ENCODE measurements at regions not wholly inside any gene's neighbourhood (a gene's known extent, or its start where the extent isn't known, plus 50 kb on each side); places are given as distances from the start of the nearest gene placed in this dataset.

DNA sequence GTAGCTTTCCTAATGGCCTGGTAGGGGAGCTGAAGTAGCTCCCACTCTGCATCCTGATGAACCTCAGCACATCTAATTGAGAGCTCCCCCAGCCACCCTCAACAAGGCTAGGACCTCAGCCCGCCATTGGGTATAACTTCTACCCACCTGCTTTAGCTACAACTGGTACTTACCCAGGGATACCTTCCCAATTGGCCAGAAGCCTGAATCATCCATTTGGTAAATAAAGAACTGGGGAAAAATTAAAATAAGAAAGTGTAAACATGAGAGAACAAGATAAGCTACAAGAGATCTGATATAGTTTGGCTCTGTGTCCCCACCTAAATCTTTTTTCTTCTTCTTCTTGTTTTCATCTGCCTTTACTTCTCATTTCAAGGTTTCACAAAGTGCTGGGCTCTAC lies 372.0 kb downstream of the CMPK2 start:
- no peaks in the 10 kb centered on the region for H3K4me1 ChIP-seq (ENCODE audit: insufficient read depth, low read length)
- intact Hi-C loops (cut with micrococcal nuclease; ENCODE audit: unreplicated experiment): no loop called here
- ChIA-PET CTCF (ENCODE audit: low intra/inter-chr PET ratio, low total read pairs) (no interaction called here), POLR2A (no interaction called here)
- H2AFZ ChIP-seq (ENCODE audit: low read length): no peak overlapping the region
- H3K9ac ChIP-seq (ENCODE audit: insufficient read depth, low read depth, low read length): no peak overlapping the region
- in situ Hi-C loops (cut with HindIII; ENCODE audit: extremely low pct_ligation_motif_present, low pct_unique_long_range_greater_than_20kb): no loop called here
- no peak overlapping the region for H3K4me3 ChIP-seq (replicated peaks in 1 of 3; ENCODE audit: insufficient read depth in 1 of 3, low read depth in 2 of 3, low read length in 3 of 3)
- no peaks in the 10 kb centered on the region for H3K36me3 ChIP-seq (replicated peaks in 1 of 2; ENCODE audit: control insufficient read depth in 1 of 2, insufficient read depth in 2 of 2, low read length in 2 of 2)
- 0% methylated on average over 1 of the region's 1 CpG for WGBS (ENCODE audit: low lambda C conversion rate)
- H3K9me3 ChIP-seq (ENCODE audit: low read length): no peaks in the 10 kb centered on the region
- no peak for DNase-seq (ENCODE audit: low spot score)
- H3K27ac ChIP-seq (ENCODE audit: extremely low read length, insufficient read depth, low read length): no peak overlapping the region
- peaks cover 0 to 3% of the 10 kb centered on the region in 2 experiments; a peak in 1 of 5 replicates for H3K27me3 ChIP-seq (ENCODE audit: control insufficient read depth in 1 of 2, insufficient read depth in 2 of 2, low read length in 2 of 2)
- H3K79me2 ChIP-seq (ENCODE audit: insufficient read depth, low read length): no peaks in the 10 kb centered on the region
- BruUV-seq (replicated peaks): no TSS peak
- no peak for ATAC-seq
- FAIRE-seq: no peak
- H4K20me1 ChIP-seq (ENCODE audit: insufficient read depth, low read length): no peaks in the 10 kb centered on the region
- H3K4me2 ChIP-seq (ENCODE audit: low read depth, low read length): no peak overlapping the region
- TF ChIP-seq BORCS8-MEF2B (CRISPR knock-in tag; IDR thresholded peaks at IDR 0.05): no peak
- TF ChIP-seq ATF7 (IDR thresholded peaks at IDR 0.05): no peak
- no peak for TF ChIP-seq ATF7 (CRISPR knock-in tag; IDR thresholded peaks at IDR 0.05)
- no peak for TF ChIP-seq FOXC1 (CRISPR knock-in tag; IDR thresholded peaks at IDR 0.05; ENCODE audit: borderline replicate concordance)
- TF ChIP-seq ZSCAN25 (CRISPR knock-in tag; IDR thresholded peaks at IDR 0.05): no peak
- TF ChIP-seq, protein P1, sequence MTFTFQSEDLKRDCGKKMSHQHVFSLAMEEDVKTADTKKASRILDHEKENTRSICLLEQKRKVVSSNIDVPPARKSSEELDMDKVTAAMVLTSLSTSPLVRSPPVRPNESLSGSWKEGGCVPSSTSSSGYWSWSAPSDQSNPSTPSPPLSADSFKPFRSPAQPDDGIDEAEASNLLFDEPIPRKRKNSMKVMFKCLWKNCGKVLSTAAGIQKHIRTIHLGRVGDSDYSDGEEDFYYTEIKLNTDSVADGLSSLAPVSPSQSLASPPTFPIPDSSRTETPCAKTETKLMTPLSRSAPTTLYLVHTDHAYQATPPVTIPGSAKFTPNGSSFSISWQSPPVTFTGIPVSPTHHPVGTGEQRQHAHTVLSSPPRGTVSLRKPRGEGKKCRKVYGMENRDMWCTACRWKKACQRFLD (CRISPR knock-in tag; IDR thresholded peaks at IDR 0.05; ENCODE audit: borderline replicate concordance): no peak
- TF ChIP-seq NAIF1 (CRISPR knock-in tag; IDR thresholded peaks at IDR 0.05; ENCODE audit: borderline replicate concordance): no peak
- TF ChIP-seq, protein P2, sequence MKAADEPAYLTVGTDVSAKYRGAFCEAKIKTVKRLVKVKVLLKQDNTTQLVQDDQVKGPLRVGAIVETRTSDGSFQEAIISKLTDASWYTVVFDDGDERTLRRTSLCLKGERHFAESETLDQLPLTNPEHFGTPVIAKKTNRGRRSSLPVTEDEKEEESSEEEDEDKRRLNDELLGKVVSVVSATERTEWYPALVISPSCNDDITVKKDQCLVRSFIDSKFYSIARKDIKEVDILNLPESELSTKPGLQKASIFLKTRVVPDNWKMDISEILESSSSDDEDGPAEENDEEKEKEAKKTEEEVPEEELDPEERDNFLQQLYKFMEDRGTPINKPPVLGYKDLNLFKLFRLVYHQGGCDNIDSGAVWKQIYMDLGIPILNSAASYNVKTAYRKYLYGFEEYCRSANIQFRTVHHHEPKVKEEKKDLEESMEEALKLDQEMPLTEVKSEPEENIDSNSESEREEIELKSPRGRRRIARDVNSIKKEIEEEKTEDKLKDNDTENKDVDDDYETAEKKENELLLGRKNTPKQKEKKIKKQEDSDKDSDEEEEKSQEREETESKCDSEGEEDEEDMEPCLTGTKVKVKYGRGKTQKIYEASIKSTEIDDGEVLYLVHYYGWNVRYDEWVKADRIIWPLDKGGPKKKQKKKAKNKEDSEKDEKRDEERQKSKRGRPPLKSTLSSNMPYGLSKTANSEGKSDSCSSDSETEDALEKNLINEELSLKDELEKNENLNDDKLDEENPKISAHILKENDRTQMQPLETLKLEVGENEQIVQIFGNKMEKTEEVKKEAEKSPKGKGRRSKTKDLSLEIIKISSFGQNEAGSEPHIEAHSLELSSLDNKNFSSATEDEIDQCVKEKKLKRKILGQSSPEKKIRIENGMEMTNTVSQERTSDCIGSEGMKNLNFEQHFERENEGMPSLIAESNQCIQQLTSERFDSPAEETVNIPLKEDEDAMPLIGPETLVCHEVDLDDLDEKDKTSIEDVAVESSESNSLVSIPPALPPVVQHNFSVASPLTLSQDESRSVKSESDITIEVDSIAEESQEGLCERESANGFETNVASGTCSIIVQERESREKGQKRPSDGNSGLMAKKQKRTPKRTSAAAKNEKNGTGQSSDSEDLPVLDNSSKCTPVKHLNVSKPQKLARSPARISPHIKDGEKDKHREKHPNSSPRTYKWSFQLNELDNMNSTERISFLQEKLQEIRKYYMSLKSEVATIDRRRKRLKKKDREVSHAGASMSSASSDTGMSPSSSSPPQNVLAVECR (CRISPR knock-in tag; IDR thresholded peaks at IDR 0.05; ENCODE audit: borderline replicate concordance): no peak
- no peak for TF ChIP-seq NCOA2 (CRISPR knock-in tag; IDR thresholded peaks at IDR 0.05)
- no peak for TF ChIP-seq ATAD3A (CRISPR knock-in tag; IDR thresholded peaks at IDR 0.05)
- TF ChIP-seq HOXA9 (CRISPR knock-in tag; IDR thresholded peaks at IDR 0.05; ENCODE audit: borderline replicate concordance): no peak
- TF ChIP-seq ZBTB8A (CRISPR knock-in tag; IDR thresholded peaks at IDR 0.05; ENCODE audit: borderline replicate concordance, low read depth): no peak
- TF ChIP-seq ADNP (CRISPR knock-in tag; IDR thresholded peaks at IDR 0.05): no peak
- TF ChIP-seq, protein P3, sequence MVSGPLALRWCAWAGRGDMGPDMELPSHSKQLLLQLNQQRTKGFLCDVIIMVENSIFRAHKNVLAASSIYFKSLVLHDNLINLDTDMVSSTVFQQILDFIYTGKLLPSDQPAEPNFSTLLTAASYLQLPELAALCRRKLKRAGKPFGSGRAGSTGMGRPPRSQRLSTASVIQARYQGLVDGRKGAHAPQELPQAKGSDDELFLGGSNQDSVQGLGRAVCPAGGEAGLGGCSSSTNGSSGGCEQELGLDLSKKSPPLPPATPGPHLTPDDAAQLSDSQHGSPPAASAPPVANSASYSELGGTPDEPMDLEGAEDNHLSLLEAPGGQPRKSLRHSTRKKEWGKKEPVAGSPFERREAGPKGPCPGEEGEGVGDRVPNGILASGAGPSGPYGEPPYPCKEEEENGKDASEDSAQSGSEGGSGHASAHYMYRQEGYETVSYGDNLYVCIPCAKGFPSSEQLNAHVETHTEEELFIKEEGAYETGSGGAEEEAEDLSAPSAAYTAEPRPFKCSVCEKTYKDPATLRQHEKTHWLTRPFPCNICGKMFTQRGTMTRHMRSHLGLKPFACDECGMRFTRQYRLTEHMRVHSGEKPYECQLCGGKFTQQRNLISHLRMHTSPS (CRISPR knock-in tag; IDR thresholded peaks at IDR 0.05; ENCODE audit: low read depth): no peak
- TF ChIP-seq ZNF337 (CRISPR knock-in tag; IDR thresholded peaks at IDR 0.05; ENCODE audit: borderline replicate concordance, low read depth): no peak
- TF ChIP-seq RFX5 (IDR thresholded peaks at IDR 0.05; ENCODE audit: low read depth, low read length): no peak
- no peak for TF ChIP-seq ZFP36L1 (CRISPR knock-in tag; IDR thresholded peaks at IDR 0.05)
- TF ChIP-seq, protein P4, sequence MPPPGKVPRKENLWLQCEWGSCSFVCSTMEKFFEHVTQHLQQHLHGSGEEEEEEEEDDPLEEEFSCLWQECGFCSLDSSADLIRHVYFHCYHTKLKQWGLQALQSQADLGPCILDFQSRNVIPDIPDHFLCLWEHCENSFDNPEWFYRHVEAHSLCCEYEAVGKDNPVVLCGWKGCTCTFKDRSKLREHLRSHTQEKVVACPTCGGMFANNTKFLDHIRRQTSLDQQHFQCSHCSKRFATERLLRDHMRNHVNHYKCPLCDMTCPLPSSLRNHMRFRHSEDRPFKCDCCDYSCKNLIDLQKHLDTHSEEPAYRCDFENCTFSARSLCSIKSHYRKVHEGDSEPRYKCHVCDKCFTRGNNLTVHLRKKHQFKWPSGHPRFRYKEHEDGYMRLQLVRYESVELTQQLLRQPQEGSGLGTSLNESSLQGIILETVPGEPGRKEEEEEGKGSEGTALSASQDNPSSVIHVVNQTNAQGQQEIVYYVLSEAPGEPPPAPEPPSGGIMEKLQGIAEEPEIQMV (CRISPR knock-in tag; IDR thresholded peaks at IDR 0.05; ENCODE audit: low read depth): no peak

Data from HepG2 (cell line).